ENCODE measurements at regions not wholly inside any gene's neighbourhood (a gene's known extent, or its start where the extent isn't known, plus 50 kb on each side); places are given as distances from the start of the nearest gene placed in this dataset.

DNA sequence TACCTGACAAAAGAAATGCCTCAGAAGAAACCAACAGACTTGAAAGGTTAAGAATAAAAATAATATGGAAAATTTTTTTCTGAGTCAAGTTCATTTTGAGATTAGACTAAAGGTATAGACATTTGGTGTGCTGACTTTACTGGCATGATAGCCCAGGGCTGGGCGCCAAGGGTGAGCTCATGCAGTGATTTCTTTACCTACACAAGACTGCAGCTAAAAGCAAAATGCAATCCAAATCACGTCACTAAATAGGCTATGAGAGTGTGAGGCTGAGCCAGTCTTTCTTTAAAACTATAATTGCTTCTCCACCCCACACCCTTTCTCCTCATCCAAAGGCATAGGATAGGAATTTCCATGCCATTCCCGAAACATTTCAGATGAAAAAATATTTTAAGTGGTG lies 196.5 kb downstream of the FAM76B start:
- TF ChIP-seq, protein P1, sequence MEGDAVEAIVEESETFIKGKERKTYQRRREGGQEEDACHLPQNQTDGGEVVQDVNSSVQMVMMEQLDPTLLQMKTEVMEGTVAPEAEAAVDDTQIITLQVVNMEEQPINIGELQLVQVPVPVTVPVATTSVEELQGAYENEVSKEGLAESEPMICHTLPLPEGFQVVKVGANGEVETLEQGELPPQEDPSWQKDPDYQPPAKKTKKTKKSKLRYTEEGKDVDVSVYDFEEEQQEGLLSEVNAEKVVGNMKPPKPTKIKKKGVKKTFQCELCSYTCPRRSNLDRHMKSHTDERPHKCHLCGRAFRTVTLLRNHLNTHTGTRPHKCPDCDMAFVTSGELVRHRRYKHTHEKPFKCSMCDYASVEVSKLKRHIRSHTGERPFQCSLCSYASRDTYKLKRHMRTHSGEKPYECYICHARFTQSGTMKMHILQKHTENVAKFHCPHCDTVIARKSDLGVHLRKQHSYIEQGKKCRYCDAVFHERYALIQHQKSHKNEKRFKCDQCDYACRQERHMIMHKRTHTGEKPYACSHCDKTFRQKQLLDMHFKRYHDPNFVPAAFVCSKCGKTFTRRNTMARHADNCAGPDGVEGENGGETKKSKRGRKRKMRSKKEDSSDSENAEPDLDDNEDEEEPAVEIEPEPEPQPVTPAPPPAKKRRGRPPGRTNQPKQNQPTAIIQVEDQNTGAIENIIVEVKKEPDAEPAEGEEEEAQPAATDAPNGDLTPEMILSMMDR (conservative IDR thresholded peaks at IDR 0.05) = no peak
- H3K27ac ChIP-seq = no peak overlapping the region

DNA sequence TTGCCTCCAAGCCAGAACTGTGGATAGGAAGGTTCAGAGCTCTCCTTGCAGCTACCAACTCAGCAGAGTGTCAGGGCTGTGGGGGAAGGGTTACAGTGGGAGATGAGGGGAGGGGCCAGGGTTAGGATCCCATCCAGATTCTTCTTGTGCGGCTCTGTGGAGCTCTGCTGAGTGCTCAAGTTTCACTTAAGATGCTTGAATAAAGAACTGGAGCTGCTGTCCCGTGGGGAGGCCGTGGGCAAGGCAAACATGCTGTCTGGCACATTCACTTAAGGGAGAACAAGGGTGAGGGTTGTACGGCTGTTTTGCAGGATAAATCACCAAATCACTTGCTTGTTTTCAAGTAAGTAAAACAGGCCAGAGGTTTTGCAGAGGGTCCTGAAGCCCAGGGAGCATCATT lies 197.1 kb downstream of the FAM76B start:
- H3K27ac ChIP-seq = no peak overlapping the region
- TF ChIP-seq, protein P1 (conservative IDR thresholded peaks at IDR 0.05) = no peak

DNA sequence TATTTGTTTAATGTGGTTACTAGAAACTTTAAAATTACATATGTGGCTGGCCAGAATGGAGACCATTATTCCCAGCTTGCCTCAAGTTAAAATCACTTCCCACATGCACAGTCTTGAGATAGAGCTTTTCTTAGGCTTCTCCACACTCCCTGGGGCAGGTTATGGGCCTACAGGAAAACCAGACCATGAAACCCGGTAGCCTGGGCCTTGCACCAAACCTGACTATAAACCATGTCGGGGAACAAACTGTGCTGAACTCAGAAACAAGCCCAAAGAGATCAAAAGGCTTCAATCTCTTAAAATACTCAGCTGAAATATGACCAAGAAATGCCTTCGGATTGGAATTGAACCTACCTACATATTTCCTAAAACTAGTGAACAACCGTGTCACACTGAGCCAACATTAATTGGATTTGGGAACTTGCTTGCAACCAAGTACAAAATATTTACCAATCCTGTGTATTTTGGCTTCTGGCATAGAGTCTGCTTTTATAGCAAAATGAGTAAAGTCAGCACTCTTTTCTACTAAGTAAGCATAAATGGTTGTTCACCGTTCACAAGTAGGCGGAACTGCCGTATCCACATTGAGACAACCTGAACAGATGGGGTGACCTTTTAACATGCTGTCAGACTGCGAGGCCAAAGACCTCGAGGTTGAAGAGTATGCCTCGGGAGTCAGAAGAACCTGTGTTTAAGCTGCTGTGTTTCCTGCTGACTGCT lies 199.5 kb downstream of the FAM76B start:
- peak overlapping the region; percentile 7; the same call in 1 of the 2 replicates for H3K27ac ChIP-seq
- TF ChIP-seq, protein P1 (conservative IDR thresholded peaks at IDR 0.05) = no peak

DNA sequence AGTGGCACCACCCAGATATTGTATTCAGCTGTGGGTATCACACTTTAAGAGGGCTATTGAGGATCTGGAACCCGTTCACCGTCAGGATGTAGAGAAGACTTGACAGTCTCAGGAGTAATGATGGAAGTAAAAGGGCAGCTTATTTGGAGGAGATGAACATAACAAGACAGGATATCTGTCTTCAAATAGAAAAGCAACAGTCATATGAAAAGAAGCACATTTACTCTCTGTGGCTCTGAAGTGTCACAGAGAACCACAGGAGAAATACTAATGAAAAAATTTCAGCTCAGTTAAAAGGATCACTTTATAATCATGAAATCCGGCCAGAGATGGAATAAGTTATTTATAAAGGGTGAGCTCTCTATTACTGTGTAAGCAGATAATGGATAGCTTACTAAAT lies 200.8 kb downstream of the FAM76B start:
- TF ChIP-seq, protein P1 (conservative IDR thresholded peaks at IDR 0.05) = no peak

DNA sequence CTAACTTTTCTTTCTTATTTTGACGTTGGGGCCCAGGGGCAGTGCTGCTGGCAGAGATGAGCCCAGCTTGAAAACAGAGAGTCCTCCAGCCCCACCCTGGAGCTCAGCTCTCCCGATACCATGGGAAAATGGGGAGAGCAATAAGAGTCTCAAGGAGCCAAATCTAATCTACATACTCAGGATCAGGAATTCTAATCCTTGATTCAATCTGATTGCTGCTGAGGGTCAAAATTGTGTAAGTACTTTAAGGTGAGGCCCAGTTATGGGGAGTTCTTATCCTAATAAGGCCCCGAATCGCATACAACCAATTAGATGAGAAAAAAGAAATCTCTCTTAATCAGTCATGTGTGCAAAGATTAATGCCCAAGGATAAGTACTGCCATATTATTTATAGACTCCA lies 202.9 kb downstream of the FAM76B start:
- TF ChIP-seq, protein P1 (conservative IDR thresholded peaks at IDR 0.05) = no peak
- H3K27ac ChIP-seq = no peak overlapping the region

More for the DNA sequence above, 200.8 kb downstream of the FAM76B start:
- H3K27ac ChIP-seq = no peak overlapping the region

DNA sequence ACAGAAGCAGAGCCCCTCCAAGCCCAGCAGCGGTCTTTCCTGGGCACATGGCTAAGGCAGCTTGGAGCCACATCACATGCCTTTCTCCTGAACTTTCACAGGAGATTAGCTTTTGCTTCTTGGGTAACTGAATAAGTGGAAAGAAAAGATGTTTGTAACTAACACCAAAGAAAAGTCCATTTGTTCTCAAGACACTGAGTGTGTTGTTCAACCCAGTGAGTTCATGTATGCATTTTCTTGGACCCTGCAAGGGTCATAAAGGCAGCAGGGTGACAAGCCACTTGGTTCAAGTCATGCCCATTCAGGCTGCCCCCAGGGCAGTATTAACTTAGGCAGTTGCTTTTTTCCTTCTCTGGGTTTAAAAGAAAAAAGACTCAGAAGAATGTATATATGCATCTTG lies 203.4 kb downstream of the FAM76B start:
- TF ChIP-seq, protein P1 (conservative IDR thresholded peaks at IDR 0.05) = no peak
- H3K27ac ChIP-seq = no peak overlapping the region

DNA sequence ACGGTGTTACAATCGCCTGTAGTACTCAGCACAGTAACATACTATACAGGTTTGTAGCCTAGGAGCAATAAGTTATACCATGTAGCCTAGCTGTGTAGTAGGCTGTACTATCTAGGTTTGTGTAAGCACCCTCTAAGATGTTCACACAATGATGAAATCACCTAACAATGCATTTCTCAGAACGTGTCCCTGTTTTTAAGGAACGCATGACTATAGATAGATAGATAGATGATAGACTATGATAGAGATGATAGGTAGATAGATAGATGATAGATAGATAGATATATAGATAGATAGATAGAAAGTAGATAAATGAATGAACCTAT lies 203.9 kb downstream of the FAM76B start:
- TF ChIP-seq, protein P1 (conservative IDR thresholded peaks at IDR 0.05) = no peak

More for the DNA sequence above, 203.9 kb downstream of the FAM76B start:
- no peak overlapping the region for H3K27ac ChIP-seq

All from VCaP (cell line).